CD14-positive monocyte (primary cell): ENCODE measurements at regions not wholly inside any gene's neighbourhood (a gene's known extent, or its start where the extent isn't known, plus 50 kb on each side); places are given as distances from the start of the nearest gene placed in this dataset.

ENCODE experiments used
- DNase-seq, 3 donors: peaks; one replicate each; pipeline ENCODE4 v3.0.0-alpha.2; 2011 to 2022
- H2AFZ ChIP-seq: 2 replicates; pipeline ENCODE4 v1.6.0; 2012; ENCODE audit warnings: mild to moderate bottlenecking, low read depth, low read length, inconsistent platforms; ENCODE audit not compliant: insufficient read depth, poor library complexity, severe bottlenecking
- H3K27ac ChIP-seq, 2 donors: 1 replicate in 1 of 2; 2 replicates in 1 of 2; pipeline ENCODE4 v1.5.1; 2012 to 2013; ENCODE audit warnings: low read length in 2 of 2, control low read depth in 1 of 2, inconsistent platforms in 1 of 2, low read depth in 1 of 2, mild to moderate bottlenecking in 1 of 2
- H3K27me3 ChIP-seq, 2 donors: one replicate each; pipeline versions ENCODE4 v1.6.0 to v1.6.1; 2011 to 2013; ENCODE audit warnings: low read length in 2 of 2; ENCODE audit not compliant: control insufficient read depth in 2 of 2, insufficient read depth in 2 of 2
- H3K36me3 ChIP-seq, 2 donors: replicated peaks in 1 of 2; 1 replicate in 1 of 2; 2 replicates in 1 of 2; pipeline versions ENCODE4 v1.5.1 to v1.6.1; 2012 to 2013; ENCODE audit warnings: low read length in 2 of 2, control low read depth in 1 of 2, inconsistent platforms in 1 of 2, mild to moderate bottlenecking in 1 of 2; ENCODE audit not compliant: insufficient read depth in 2 of 2, control insufficient read depth in 1 of 2
- H3K4me1 ChIP-seq, 2 donors: 1 replicate in 1 of 2; 2 replicates in 1 of 2; pipeline versions ENCODE4 v1.5.1 to v1.6.1; 2012 to 2013; ENCODE audit warnings: low read length in 2 of 2, control low read depth in 1 of 2, inconsistent platforms in 1 of 2, mild to moderate bottlenecking in 1 of 2, moderate library complexity in 1 of 2; ENCODE audit not compliant: insufficient read depth in 2 of 2, control insufficient read depth in 1 of 2
- H3K4me2 ChIP-seq: replicated peaks from 2 replicates; pipeline ENCODE3; 2012; ENCODE audit warnings: low read length, moderate library complexity, mild to moderate bottlenecking; ENCODE audit not compliant: poor library complexity, severe bottlenecking; ENCODE audit errors: extremely low read depth
- H3K4me3 ChIP-seq, 3 experiments: fragments of 200-600 bp in 1 of 3; sonication (generic) in 1 of 3; replicated peaks in 1 of 3; 1 replicate in 2 of 3; 2 replicates in 1 of 3; pipeline ENCODE4 v1.5.1; 2011 to 2013; ENCODE audit warnings: low read length in 3 of 3, mild to moderate bottlenecking in 3 of 3, control low read depth in 2 of 3, low read depth in 2 of 3, inconsistent platforms in 1 of 3, moderate library complexity in 1 of 3
- H3K79me2 ChIP-seq: 2 replicates; pipeline ENCODE4 v1.6.0; 2012; ENCODE audit warnings: mild to moderate bottlenecking, control low read depth, inconsistent platforms, low read length, moderate library complexity; ENCODE audit not compliant: insufficient read depth
- H3K9ac ChIP-seq: 2 replicates; pipeline ENCODE4 v1.6.0; 2017; ENCODE audit warnings: low read length, mild to moderate bottlenecking; ENCODE audit not compliant: insufficient read depth, poor library complexity, severe bottlenecking
- H3K9me3 ChIP-seq, 2 donors: replicated peaks in 1 of 2; 1 replicate in 1 of 2; 2 replicates in 1 of 2; pipeline versions ENCODE4 v1.5.1 to v1.6.1; 2012 to 2013; ENCODE audit warnings: low read length in 2 of 2, control low read depth in 1 of 2; ENCODE audit not compliant: control insufficient read depth in 1 of 2, insufficient read depth in 1 of 2
- H4K20me1 ChIP-seq: 2 replicates; pipeline ENCODE4 v1.6.0; 2012; ENCODE audit warnings: mild to moderate bottlenecking, low read length, control low read depth, moderate library complexity; ENCODE audit not compliant: insufficient read depth
- H3K27ac Mint-ChIP-seq, 7 donors: one replicate each; pipeline ENCODE4 v1.8.0; 2020; ENCODE audit warnings: mild to moderate bottlenecking in 7 of 7, mixed read lengths in 7 of 7, moderate library complexity in 6 of 7, inconsistent platforms in 2 of 7
- H3K27me3 Mint-ChIP-seq, 3 donors: one replicate each; pipeline ENCODE4 v1.8.0; 2021 to 2022; ENCODE audit warnings: low read depth in 3 of 3, mild to moderate bottlenecking in 3 of 3, mixed read lengths in 3 of 3, moderate library complexity in 3 of 3, inconsistent platforms in 1 of 3
- H3K36me3 Mint-ChIP-seq, 2 donors: one replicate each; pipeline ENCODE4 v1.8.0; 2020; ENCODE audit warnings: mixed read lengths in 2 of 2, inconsistent platforms in 1 of 2, mild to moderate bottlenecking in 1 of 2
- H3K4me1 Mint-ChIP-seq: one replicate; pipeline ENCODE4 v1.8.0; 2020; ENCODE audit warnings: mild to moderate bottlenecking, mixed read lengths
- H3K4me3 Mint-ChIP-seq, 2 donors: one replicate each; pipeline ENCODE4 v1.8.0; 2020; ENCODE audit warnings: mild to moderate bottlenecking in 2 of 2, mixed read lengths in 2 of 2, moderate library complexity in 1 of 2
- H3K9me3 Mint-ChIP-seq, 7 donors: one replicate each; pipeline ENCODE4 v1.8.0; 2020 to 2022; ENCODE audit warnings: mixed read lengths in 7 of 7, mild to moderate bottlenecking in 6 of 7, moderate library complexity in 6 of 7, inconsistent platforms in 2 of 7
- CTCF ChIP-seq: fragments of 200-600 bp; IDR thresholded peaks from one replicate; pipeline ENCODE4 v1.8.0; 2022; ENCODE audit warnings: antibody characterized with exemption, mild to moderate bottlenecking
- WGBS: methylation state at CpG from one replicate; pipeline ENCODE4 v1.1.5; 2013; ENCODE audit warnings: missing lambda C conversion rate; ENCODE audit not compliant: insufficient coverage; 5-methylcytosine and 5-hydroxymethylcytosine counted together
- intact Hi-C, 2 donors: fragments of 100-400 bp; cut with micrococcal nuclease; formaldehyde crosslinking; loops; one replicate each; pipeline versions ENCODE4 v1.15.0 to v1.15.1; 2023

- Histone ChIP-seq H4K20me1 (no peaks in the 10 kb centered on the region), H3K27me3 (no peaks in the 10 kb centered on the region), H3K9ac (no peak overlapping the region), H2AFZ (no peak overlapping the region), H3K9me3 (peaks cover 0 to 3% of the 10 kb centered on the region in 2 donors), H3K27ac (no peak overlapping the region), H3K4me1 (no peaks in the 10 kb centered on the region), H3K79me2 (no peaks in the 10 kb centered on the region), H3K4me2 (no peak overlapping the region), H3K36me3 (no peaks in the 10 kb centered on the region), H3K4me3 (no peak overlapping the region)
- intact Hi-C loops, result no loop called here
- TF ChIP-seq CTCF, result no peak
- Mint-ChIP-seq H3K4me3 (no peak overlapping the region), H3K27ac (no peak overlapping the region), H3K36me3 (no peaks in the 10 kb centered on the region), H3K27me3 (no peaks in the 10 kb centered on the region), H3K9me3 (peaks cover 0 to 6% (median 0%) of the 10 kb centered on the region in 7 donors), H3K4me1 (no peaks in the 10 kb centered on the region)
- no CpG with 5 or more reads among the region's 2 CpGs for WGBS
- no peak for DNase-seq
Observed at GRCh38 chr4:148654131-148654530, 211.9 kb upstream of the NR3C2 start.

- intact Hi-C loops, result no loop called here
- H3K9me3 ChIP-seq, result peaks cover 0 to 5% of the 10 kb centered on the region in 2 donors
- Mint-ChIP-seq H3K4me3 (no peak overlapping the region), H3K4me1 (no peaks in the 10 kb centered on the region), H3K27ac (no peak overlapping the region), H3K36me3 (no peaks in the 10 kb centered on the region), H3K27me3 (no peaks in the 10 kb centered on the region), H3K9me3 (peaks cover 0 to 6% (median 2%) of the 10 kb centered on the region in 7 donors)
- H3K4me3 ChIP-seq, result no peak overlapping the region
- no peaks in the 10 kb centered on the region for H3K4me1 ChIP-seq
- no peaks in the 10 kb centered on the region for H4K20me1 ChIP-seq
- no peak overlapping the region for H3K4me2 ChIP-seq
- TF ChIP-seq CTCF, result no peak
- no peak overlapping the region for H3K27ac ChIP-seq
- no peaks in the 10 kb centered on the region for H3K36me3 ChIP-seq
- no peak overlapping the region for H2AFZ ChIP-seq
- H3K9ac ChIP-seq, result no peak overlapping the region
- no peaks in the 10 kb centered on the region for H3K27me3 ChIP-seq
- no peaks in the 10 kb centered on the region for H3K79me2 ChIP-seq
- 80% methylated on average over 2 of the region's 4 CpGs for WGBS
- DNase-seq, result no peak
Observed at GRCh38 chr4:148653681-148654080, 211.5 kb upstream of the NR3C2 start.
